GM18507 (cell line): ENCODE measurements at regions not wholly inside any gene's neighbourhood (a gene's known extent, or its start where the extent isn't known, plus 50 kb on each side); places are given as distances from the start of the nearest gene placed in this dataset.

Experiments
- DNase-seq: peaks from one replicate; pipeline ENCODE4 v3.0.0; 2011; ENCODE audit warnings: low read depth; ENCODE audit not compliant: insufficient read length; ENCODE audit errors: extremely low spot score
- FAIRE-seq: peaks from 2 replicates; lab custom pipeline; 2011; peaks lifted over from hg19 to GRCh38; lab: Jason Lieb, UNC

GRCh38 chr13:47076500-47076899 lies 179.6 kb upstream of the HTR2A start:
- DNase-seq, result no peak

GRCh38 chr13:47069133-47069532 lies 172.3 kb upstream of the HTR2A start:
- FAIRE-seq (no peak), DNase-seq (no peak)

More at GRCh38 chr13:47076500-47076899, 179.6 kb upstream of the HTR2A start:
- FAIRE-seq, result no peak

DNA sequence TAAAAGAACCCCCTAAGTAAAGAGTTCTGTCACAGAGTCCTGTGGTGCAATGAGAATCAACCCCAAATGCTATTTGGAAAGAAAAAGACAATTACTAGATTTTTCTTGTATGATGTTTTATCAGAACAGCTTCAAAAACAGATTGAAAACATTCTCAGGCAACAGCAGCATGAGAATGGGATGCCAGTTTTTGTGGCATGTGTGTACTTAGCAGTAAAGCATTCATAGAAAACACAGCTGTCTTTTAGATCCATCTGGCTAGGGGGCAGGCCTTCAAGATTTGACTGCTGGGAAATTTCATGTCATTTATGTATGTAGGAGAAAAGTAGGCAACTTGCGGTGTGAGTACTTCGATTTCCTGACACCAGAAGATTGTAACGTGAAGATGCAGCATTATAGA lies 170.5 kb upstream of the HTR2A start:
- FAIRE-seq, result no peak
- no peak for DNase-seq

GRCh38 chr13:47066226-47066625 lies 169.4 kb upstream of the HTR2A start:
- DNase-seq (no peak), FAIRE-seq (no peak)

DNA sequence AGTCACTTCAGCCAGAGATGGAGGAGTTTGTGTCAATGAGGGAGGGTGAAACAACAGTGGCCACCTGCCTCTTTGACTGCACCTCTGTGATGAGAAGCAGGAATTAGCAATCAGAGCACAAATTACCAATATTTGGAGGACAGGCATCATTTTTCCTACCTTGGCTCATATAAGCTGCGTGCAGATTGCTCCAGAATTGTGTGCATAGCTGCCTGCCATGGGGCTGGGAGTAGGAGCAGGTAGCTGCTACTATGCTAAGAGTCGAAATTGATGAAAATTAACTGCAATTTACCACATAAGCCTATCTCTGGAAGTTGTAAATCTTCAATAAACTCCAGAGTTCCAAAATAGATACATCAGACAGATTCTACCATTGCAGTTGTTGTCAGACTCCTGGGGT lies 167.5 kb upstream of the HTR2A start:
- FAIRE-seq (no peak), DNase-seq (no peak)

DNA sequence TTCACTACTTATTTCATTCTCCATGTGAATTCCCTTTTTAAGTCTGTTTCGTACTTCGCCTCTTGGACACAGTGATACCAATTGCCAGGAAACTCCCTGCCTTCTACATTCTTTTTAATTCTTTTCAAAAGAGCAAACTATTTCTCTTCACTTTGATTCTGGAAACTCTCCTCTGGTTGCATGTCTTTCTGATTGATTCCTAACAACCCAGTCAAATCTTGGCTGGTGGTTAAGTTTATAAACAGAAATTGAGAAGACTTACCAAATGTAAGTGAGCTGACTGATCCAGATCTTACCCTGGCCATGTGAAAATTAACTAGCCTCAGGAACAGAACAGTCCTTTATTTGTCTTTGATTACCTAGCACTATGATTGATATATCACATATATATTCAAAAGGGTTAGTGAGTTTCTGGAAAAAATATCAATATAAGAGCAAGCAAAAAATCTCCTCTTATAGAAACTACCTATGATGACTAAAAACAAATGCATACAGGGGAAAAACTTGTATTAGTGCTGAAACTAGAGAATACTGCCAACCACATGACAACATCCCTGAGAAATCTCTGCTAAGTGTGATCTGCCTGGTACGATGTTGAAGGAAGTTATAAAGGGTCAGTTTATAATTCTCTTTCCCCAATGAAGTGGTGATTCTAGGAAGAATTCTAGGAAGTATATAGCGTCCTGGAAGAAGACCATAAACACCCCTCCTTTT lies 152.6 kb upstream of the HTR2A start:
- FAIRE-seq (no peak), DNase-seq (no peak)

DNA sequence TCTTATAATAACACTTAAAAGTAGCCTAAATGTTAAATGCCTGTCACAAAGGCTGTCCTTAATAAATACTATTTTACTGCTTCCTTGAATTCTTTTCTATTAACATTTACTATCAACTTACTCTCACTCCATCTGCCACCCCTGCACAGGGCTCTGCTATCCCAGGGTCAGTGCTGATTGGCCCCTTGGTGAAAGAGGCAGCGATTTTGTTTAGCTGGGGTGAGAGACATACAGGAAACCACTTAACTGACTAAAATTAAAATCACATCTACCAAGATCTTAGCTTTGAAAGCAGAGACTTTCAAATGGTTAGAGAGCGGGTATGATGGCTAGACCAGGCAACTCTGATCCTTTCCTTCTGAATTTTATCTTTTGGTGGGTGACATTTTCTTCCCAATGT lies 149.9 kb upstream of the HTR2A start:
- FAIRE-seq (peak; percentile 67), DNase-seq (peak; percentile 7)

DNA sequence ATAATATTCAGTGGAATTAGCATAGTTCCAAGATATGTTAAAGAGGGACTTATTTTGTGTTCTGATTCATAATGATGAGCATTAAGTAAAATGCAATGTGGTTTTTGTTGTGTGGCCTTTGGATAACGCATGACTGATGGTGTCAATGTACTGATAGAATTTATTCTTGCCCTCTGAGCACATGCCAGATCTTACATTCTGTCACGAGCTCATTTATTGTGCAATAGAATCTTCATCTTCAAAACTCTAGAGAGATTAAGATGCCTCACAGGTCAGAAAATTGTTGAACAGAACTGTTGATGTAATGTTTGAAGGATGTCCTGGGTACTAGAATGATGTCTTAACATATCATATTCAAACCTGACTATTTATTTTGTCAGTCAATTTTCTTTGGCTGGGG lies 148.0 kb upstream of the HTR2A start:
- FAIRE-seq (no peak), DNase-seq (no peak)

DNA sequence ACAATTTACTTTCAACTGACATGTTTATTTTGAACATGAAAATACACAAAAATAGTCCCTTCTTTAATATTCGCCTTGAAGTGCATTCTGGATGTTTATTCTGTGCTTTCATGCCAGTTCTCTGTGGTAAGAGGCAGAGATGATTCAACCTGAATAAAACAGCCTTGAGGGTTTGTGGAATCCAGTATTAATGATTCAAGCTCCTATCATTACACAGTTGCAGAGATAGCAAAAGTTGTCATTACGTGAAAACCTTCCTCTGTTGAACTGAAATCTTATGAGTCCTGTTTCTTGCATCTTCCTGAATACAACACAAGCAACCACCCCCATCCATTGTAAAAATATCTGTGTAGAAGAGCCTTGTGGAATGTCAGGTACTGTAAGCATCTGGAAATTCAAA lies 142.3 kb upstream of the HTR2A start:
- FAIRE-seq, result no peak
- DNase-seq, result no peak

DNA sequence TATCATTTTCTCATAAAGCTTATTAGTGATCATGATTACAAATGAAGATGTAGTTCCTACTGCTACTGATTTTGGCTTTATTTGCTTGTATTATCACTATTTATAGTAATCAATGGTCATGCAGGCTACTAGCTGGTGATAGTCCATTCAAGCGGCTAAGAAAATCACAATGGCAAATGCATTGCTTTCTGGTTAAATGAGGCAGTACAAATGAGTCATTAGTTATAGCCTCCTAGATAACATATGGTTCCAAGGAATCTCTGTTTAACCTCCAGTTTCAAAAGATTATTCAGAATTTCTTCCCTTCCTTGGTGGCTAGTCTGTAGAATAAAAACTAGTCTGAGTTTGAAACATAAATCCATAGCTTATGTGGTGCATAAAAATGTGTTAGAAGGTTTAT lies 141.3 kb upstream of the HTR2A start:
- FAIRE-seq, result no peak
- DNase-seq, result no peak

DNA sequence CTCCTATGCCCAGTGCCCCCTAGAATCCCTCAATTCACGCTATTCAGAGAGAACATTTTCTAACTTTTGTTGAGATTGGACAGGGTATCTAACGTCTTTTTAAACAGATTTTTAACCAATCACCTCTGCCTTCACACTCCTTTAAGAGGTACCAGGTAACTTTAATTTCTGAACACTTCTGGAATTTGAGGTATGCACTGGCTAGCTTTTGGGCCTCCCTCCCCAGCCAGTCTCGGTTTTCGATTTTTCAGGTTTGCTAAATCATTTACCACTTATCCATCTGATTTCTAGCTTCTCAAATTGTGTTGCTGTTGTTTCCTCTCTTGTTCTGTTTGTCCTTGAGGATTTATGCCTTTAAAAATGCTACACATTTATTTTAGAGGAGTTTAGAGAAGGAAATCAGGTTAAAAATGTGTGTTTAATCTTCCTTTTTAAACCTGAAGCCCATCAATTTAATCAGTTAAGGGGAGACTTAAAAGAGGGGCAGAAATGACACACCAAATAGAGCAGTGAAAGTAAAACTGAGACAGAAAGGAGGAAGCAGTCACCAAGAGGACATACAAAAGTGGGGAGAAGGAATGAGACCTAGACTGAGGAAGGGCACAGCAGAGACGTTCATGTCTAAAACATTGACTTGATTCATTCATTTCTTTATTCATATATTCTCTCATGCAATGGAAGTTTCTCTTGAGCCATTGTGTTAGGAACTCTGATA lies 139.6 kb upstream of the HTR2A start:
- DNase-seq (peak; percentile 22), FAIRE-seq (peak; percentile 93)

DNA sequence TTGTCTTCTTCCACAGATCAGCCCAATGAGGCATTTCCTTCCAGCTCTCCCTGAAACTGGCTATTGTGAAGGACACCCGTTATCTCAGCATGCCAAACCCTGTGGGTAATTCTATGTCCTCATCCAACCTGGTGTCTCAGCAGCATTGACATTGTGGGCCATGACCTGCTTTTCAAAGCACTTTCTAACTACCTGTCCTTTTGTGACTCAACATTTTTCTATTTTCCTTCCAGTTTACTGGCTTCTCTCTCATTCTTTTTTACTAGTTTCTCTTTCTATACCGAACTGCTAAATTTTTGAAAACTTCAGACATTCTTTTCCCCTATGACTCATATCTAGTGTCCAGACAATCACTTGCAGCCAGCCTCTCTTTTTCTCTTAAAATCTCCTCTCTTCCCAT lies 136.4 kb upstream of the HTR2A start:
- no peak for DNase-seq
- no peak for FAIRE-seq

GRCh38 chr13:47027780-47028437 lies 131.1 kb upstream of the HTR2A start:
- FAIRE-seq (no peak), DNase-seq (no peak)

- FAIRE-seq (peak; percentile 42), DNase-seq (no peak)
Measured at GRCh38 chr13:47025791-47026447, 129.1 kb upstream of the HTR2A start.

DNA sequence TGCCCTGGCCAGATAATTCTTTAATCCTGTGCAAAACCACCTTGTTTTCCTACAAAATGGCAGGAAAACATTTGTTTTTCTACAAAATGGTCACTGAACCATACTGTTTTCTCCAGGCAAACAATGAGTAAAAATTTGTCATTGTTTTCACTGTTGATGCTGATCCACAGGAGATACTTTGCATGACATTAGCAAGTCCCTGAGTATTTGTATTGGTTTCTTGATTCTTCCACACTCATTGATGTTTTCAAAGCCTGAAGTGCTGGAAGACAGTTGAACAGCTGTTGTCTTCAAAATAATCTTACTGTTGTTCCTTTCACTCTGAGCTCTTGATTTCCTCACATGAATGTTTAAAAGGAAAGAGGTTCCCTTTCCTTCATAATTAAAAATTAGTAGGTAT lies 123.1 kb upstream of the HTR2A start:
- FAIRE-seq, result no peak
- no peak for DNase-seq

GRCh38 chr13:47017476-47017875 lies 120.6 kb upstream of the HTR2A start:
- FAIRE-seq, result no peak

DNA sequence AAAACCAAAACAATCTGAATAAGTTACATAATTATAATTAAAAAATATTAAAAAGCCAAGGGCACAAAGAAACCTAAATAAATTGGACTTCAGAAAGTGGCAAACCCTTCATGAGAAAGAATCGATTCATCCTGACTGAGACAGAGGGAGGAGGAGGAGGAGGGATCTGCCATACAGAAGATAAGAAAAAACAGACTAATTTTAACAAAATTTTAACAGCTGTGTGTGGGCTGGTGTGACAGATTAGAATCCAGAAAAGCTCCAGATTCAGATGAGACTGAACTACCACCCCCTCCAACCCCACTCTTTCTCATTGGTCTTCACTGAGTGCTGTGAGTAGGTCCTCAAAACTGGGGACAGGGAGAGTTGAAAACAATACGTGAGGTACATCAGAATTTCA lies 111.5 kb upstream of the HTR2A start:
- no peak for DNase-seq
- no peak for FAIRE-seq

More at GRCh38 chr13:47017476-47017875, 120.6 kb upstream of the HTR2A start:
- DNase-seq, result no peak

GRCh38 chr13:47005756-47006414 lies 109.0 kb upstream of the HTR2A start:
- FAIRE-seq (no peak), DNase-seq (no peak)

DNA sequence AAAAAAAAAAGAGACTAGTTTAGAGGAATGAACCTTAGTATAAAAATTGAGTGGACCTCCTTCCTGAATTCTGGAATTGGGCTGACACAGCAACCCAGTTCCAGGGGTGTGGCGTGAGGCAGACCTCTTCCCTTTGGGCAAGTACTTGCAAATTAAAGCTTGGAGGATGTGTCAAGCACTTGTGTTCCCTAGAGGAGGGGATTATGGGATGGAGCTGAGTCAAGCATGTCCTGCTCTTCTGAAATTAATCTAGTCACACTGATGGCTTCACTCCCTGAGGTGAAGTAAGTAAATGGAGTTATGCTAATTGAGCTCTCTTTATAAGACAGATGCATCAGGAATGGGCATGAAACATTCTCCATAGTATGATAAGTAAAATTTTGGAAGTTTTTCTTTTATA lies 107.7 kb upstream of the HTR2A start:
- no peak for DNase-seq
- no peak for FAIRE-seq

GRCh38 chr13:47004027-47004426 lies 107.2 kb upstream of the HTR2A start:
- DNase-seq (no peak), FAIRE-seq (no peak)
